ENCODE measurements at regions not wholly inside any gene's neighbourhood (a gene's known extent, or its start where the extent isn't known, plus 50 kb on each side); places are given as distances from the start of the nearest gene placed in this dataset.
A peak's percentile ranks its signal among the peaks of the same experiment; 100 is the strongest.

DNA sequence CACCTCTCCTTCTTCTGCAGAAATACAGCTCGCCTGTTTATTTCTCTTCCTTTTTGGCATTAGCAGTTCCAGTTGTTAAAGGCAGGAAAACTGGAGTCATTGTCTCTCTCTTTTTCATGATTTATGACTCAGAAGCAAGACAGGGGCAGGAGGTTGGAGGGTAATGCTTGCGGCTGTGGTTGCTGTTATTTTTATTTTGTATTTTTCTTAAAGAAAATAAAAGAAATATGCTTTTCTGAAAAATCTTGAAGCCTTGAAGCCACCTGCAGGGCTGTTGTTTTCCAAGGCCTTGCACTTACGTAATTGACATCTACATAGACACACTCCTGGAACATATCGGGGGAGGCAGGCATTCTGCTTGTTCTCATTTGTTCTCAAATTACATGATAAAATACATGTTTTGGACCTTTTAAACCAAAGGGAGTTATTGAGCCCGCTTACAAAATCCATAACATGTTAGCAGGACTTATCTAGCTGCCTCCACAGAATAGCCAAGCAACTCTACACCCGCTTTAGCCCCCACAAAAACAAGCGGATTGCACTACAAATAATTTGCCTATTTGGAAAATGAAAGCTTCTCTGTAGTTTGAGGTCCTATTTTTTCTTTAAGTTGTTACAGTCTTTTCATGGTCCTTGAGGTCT, 1004.6 kb upstream of the NR2F2 start:
- peak; percentile 65 for DNase-seq (ENCODE audit: low spot score)

DNA sequence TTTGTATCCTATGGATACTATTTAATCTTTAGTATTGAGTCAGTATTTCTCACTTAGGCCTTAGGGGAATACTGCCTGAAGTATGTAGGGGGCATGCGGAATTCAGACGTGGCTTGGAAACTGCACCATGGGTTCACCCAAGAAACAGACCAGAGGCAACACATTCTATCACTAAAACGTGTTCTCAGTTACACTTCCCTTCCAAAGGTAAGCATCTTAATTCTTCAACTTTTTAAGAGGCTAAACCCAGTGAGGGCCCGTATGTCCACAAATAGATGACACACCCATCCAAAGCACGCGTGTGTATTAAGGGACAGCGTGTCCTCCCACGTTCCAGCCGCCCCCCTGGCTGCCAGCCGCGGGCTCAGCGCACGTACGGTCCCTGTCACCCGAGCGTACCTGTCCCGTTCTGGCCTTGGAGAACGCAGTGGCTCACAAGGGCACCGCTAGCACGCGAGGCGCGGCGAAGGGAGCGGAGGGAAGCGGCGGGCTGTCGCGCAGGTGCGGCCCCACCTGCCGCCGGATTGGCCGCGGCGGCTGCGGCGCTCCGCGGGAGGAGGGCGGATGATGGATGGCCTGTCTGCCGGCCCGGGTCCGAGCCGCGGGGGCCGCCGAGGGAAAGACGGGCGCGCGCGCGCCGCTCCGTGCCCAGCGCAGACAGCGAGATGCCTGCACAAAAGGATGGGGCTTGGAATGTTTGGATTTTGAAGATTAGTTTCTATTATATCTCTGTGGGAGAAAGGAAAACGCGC, 1003.9 kb upstream of the NR2F2 start:
- no peak for DNase-seq (ENCODE audit: low spot score)

DNA sequence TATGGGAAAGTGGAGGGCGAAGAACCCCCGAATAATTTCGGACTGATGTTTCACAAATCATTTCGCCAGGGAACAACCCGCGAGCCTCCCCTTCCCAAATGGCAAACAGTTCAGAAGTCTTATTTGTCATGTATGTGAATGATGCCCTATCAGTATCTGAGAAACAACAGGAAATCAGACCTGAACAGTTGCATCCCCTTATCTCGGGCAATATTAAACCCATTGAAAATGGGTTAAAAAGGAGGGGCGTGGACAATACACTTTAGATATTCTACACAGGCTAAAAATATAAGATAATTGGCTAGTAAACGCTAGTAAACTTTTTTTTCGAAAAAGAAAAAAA, 1003.3 kb upstream of the NR2F2 start:
- DNase-seq (ENCODE audit: low spot score): no peak

DNA sequence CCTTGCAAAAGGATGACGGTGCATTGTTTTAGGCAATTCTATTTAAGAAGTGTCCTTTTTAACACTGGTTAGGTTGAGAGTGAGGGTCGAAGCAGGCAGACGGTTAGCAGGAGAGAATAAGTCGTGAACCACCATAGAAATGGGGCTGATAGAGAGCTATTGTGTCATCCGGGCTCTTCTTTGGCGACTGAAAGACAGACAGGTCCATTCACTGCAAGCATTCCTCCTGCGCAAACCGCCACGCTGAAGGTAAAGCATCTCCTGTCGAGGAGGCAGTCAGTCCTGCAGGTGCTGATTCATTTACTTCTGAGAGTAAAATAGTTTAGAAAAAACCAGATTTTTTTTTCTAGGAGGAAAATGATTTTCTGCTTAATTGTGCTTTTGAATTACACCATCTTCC, 1002.8 kb upstream of the NR2F2 start:
- no peak for DNase-seq (ENCODE audit: low spot score)

DNA sequence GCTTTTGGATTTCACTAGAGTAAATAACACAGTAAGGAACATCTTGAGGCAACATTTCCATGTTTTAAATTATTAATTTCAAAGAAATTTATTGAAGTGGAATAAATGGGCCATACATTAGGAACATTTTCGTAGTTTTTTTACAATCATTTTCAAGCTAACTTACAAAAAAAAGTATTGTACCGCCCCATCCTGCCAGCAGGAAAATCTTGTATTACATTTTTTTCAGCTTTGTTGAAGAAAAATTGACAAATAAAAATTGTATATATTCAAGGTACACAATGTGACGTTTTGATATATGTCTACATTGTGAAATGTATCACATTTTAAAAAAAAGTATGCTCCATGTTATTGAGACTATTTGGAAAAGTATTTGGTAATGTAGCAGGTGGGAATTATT, 1001.9 kb upstream of the NR2F2 start:
- no peak for DNase-seq (ENCODE audit: low spot score)

DNA sequence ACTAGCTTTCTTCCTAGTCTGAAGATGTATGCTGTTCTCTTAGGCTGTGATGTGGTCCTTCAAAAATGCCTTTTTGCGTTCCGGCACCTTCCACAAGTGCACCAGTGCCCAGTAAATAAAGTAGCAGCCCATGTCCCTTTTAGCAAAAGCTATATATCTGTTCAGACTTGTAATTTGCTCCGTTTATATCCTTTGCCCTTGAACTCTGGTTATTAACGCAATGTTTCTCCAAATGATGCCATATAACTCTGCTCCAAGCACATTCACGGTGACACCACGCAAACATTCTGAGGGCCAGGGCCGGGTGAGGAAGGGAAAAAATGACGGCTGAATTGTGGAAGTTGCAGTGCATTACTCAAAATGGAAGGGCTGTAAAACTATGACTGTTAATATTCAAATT, 1001.1 kb upstream of the NR2F2 start:
- no peak for DNase-seq (ENCODE audit: low spot score)

DNA sequence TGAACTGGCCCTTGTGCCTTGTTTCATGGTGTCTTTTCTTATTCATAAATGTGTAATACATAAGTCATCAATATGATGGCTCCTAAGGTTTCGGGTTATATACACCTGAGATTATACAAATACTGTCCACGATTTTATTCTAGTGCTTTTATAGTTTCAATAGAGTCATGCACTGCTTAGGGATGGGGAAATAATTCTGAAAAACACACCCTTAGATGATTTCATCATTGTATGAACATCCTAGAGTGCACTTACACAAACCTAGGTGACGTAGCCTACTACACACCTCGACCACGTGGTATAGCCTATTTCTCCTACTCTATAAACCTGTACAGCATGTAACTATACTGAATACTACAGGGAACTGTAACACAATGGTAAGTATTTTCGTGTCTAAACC, 988.8 kb upstream of the NR2F2 start:
- no peak for DNase-seq (ENCODE audit: low spot score)

DNA sequence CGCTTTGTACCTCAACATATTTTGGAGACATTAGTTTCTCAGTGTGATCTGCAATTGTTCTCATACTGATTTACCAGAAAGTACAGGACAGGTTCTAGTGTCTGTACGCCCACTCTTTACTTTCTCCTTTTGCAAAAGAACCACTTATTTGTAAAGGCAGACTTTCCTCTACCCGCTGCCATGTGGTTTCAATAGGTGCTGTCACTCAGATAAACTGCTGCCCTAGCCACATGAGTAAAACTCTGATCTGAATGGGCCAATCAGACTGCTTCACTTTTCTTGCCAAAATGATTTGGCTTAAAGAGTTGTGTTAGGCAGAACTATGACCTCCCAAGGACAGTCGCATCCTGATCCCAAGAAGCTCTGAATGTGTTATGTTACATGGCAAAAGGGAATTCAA, 984.6 kb upstream of the NR2F2 start:
- no peak for DNase-seq (ENCODE audit: low spot score)

DNA sequence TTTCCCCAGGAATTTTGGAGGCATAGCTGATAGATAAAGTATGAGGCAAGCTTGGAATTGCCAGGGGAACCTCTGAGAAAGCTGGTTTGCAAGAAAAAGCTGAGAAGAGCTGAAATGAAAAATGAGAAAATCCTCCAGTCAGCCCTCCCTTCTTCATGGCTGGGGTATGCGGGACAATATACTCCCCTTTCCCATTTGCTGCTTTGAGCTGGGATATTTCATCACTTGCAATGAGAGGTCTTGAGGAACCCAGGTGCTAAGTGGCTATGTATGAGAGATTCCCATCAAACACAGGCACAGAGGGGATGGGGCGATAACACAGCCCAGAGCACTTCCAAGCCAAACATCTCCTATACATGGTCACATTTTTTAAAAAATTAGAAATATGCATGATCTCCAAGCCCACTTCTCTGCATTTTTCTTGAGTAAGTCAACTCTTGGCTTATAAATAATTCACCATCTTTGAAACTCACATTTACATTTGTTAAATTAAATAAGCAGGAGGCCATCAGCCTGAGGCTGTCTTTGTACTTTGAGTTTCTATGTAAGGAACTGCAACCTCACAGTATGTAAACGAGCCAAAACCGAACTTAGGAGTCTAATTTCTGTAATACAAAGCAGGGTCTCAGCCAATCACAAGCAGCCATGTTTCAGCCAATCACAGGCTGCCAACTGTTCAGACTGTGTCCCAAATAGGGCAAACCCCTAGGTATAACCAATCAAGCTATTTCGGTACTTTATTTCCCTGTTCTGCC, 983.6 kb upstream of the NR2F2 start:
- DNase-seq (ENCODE audit: low spot score): no peak

DNA sequence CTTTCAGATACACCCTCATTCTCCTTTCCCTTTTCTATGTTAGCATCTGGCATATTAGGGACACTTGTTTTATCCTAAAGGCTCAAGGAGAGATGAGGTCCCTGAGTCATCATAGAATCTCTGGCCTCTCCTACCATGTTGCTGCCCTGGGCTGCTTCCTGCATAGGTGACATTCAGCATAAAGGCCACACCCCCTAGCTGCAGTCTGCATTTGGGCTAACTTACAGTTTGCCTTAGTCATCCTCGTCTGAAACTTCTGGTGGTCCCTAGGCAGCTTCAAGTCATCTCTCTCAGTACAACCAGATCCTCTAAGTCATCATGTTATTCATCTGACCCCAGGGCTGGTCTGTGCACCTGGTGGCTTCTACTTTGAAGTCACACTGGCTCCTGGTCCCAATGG, 982.7 kb upstream of the NR2F2 start:
- DNase-seq (ENCODE audit: low spot score): no peak

DNA sequence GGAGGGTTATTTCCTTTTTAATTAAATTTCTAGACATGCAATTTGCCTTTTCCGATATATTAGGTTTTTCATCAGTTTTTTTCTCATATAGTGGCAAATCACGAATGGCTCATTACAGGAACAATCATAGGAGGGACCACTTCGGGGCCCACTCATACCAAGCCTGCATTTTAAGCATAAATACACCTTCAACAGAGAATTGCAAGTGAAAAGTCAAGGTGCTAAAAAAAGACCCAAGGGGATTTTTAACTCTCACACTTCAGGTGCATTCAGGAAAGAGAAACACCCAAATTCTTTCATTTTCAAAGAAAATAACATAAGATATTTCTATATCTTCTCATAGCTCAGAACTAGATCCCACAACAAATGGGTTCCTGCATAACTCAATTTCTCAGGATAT, 979.6 kb upstream of the NR2F2 start:
- no peak for DNase-seq (ENCODE audit: low spot score)

DNA sequence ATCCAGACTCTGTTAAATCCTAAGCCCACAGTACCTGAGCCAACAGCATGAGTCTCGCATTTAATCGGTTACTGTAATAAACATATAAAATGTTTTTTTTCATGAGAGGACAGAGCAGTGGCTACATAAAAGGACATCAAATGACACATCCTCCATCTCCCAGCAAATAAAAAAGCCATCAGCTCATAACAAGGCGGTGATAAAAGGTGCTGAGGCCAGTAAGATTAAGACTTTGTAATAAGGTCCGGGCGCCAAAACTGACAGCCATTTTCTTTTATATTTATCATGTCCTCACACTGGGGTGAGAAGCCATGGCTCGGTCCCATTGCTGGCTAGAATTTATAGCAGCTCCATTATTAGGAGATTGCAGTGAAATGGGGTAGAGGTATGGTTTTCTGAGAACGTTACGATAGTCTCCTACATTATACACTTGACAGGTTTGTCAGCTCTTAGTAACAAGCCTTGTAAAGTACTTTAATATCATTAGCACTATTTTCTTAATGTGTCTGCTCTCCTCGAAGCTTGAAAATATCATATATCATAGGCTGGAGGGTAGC, 977.8 kb upstream of the NR2F2 start:
- no peak for DNase-seq (ENCODE audit: low spot score)

DNA sequence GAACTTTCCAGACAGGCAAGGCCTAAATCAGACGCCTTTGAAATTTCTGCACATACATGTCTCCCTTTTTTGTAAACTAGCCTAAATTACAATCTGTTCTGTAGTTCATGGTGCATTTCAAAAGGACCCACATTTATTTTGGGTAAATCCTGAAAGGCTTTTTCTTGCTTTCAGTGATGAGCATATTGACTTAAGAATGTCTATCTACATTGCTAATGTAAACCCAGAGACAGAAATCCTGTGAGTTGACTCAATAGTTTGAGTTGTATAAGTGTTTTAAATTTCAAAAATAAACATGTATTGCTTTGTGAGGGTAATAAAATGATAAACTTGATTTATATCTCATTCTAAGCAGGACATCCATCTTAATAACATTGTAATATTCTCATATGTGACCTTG, 977.0 kb upstream of the NR2F2 start:
- no peak for DNase-seq (ENCODE audit: low spot score)

DNA sequence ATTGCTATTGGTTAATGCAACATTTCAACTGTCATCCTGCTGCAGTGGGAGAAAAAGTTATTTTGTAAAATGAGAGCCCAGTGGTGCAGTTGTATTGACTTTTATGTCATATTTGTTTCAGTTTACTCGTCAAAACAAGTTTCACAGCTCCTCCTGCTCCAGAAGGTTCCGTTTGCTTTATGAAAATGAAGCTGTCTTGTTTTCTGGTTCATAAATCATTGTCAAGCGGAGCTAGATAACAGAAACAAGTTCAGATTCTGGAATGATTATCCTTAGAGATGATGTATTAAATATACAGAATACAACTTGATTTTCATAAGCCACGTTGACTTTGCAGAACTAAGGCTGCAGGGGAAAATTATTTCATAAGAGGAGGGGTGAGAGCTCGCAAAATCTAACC, 970.5 kb upstream of the NR2F2 start:
- no peak for DNase-seq (ENCODE audit: low spot score)

DNA sequence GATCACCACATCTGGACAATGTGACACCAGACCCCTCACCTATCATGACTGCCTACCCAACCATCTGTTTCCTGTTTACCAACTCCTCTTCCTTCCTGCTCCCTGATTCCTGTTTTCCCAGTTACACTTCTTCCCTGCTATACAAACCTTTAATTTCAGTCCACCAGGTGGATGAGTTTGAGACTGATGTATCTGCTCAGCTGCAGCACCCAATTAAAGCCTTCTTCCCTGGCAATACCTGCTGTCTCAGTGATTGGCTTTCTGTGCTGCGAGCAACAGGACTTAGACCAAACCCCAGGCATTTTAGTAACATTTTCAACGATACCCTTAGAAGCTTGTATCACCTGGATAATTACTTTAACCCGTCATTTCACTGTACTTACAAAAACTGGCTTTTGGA, 968.2 kb upstream of the NR2F2 start:
- no peak for DNase-seq (ENCODE audit: low spot score)

DNA sequence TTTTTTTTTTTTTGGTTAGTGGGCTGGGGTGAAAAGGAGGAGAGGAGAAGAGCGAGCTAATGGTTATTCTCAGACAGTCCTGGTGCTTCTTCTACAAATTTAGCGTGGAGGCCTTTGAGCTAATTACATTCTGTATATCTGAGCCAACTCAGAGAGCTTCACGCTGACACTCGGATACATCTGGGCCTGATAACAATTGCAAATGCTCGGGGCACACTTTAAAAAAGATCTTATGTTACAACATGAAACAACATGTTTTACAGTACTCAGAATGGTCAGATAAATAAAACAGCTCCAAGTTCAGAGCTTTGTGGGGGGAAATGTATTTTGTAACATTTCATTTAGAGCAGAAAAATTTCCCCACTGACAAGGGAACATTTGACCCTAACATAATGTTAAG, 966.9 kb upstream of the NR2F2 start:
- no peak for DNase-seq (ENCODE audit: low spot score)

DNA sequence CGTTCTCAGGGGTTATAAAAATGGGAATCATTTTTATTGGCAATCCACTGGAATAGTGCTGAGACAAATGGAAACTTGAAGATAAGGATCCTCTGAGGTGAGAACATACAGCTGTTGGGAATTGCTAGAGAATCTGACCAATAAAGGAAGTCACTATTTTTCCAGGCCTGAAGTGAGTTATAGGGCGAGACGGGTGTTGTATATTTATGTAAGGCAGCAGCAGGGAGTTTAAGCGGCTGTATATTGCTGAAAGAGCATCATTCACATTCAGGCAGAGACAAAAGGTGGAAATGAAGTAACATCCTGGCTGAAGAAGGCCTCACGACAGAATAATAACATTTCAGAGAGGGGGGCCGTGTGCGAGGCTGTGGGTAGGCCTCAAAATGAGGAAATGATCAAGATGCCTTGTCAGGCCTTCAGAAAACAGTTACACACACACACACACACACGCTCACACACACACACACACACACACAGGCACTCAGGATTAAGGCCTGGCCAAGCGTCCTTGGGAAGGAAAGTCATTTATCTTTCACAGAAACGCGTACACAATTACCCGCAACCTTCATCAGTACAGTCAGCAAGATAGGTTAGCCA, 964.9 kb upstream of the NR2F2 start:
- no peak for DNase-seq (ENCODE audit: low spot score)

DNA sequence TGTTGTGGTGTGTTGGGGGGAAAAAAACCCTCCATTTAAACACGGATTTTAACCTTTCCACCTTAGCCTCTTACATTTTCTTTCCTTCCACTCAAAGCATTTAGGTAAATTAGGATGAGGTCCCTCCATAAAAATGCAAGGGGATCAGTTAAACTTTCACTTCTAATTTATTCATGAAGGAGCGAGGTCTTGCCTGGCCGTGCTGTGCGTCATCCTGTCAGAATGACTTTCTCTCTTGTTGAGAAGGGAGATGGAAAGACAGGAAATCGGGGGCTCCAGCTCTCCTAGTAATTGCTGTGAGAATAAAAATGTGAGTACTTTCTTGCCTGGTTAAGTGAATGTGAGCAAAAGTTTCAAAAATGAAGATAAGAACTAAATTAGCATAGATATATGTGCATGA, 962.3 kb upstream of the NR2F2 start:
- no peak for DNase-seq (ENCODE audit: low spot score)

DNA sequence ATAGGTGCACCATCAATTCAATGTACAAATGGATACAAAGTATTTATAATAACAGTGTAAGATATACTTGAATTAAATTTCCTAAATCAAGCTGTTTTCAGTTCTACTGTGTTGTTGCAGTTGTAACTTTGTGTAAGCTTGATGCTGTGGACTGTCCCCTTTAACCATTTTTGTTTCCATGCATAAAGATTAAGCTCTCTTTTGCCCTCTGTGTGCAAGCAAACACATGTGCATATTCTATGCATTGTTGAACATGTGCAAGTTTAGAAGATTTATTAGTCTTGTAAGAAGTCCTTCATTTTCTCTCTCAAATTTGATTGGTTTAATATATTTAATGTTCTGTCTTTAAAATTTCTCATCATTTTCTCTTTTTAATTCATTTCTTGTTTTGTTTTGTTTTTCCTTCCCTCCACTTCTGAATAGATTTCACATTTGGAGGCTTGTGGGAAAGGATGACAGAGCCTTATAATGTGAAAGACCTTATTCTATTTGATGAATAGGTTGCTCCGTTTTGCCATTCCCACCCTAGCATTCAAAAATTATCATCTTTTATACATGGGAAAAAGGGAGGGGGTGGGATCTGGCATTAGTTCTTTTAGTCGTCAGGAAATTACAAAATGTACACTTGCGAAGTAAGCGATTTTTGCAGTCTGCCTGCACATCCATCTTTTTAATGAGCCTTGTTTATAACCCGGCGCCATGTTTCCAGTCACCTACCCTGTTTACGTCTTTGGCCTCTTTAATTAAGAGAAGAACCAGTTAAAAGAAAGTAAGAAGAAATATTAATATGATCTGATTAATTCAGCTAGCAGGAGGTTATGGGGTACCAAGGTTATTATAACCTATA, 961.5 kb upstream of the NR2F2 start:
- DNase-seq (ENCODE audit: low spot score): no peak

DNA sequence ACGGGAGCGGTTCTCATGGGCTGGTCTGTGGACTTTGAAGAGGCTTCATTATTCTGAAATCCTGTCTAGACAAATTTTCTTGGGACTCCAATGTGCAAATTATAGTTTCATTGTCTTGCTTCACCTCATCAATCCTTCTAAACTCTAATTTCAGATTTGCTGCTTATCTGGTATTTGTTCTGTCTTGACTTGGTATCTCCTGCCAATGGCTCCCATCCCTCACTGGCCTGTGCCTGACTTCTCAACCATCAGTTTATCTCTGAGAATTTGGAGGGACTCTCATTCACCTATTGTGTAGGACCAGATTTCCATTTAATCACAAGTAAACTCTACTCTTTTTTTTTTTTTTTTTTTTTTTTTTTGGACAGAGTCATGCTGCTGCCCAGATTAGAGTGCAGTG, 960.2 kb upstream of the NR2F2 start:
- DNase-seq (ENCODE audit: low spot score): no peak

DNA sequence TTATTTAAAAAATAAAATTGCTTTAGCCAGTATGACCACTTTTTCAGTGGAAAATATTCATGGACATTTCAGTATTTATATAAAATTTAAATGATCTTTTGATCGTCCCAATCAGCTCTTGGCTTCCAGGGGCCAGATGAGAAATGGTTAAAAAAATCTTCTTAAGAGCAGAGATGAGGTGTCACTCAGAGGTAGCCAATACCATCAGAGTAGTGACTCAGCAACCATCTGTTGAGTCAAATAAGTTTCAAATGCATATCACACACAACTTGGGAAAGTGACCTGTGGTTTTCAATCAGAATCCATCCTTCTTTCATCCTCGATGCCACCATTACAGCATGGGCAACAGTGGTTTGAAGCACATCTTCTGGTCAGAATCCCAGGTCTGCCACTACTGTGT, 958.8 kb upstream of the NR2F2 start:
- DNase-seq (ENCODE audit: low spot score): no peak

DNA sequence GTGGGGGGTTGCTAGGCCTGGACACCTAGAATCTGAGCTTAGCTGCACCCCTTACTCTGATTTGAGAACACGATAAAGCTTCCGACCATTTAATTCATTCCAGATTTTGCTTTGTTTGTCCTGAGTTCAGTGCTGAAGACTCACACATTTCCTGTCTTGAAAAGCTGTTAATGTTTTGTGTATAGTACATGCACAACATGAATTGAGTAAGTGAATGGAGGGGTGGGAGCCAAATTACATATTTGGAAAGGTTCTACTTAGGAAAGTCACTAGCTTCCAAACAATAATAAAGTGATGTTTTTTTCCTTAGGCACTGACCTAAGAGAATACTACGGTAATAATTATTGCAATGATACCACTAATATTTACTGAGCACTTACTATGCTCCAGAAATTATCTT, 955.2 kb upstream of the NR2F2 start:
- no peak for DNase-seq (ENCODE audit: low spot score)

All from COLO829 (cell line).